Stimulated activated CD8-positive, alpha-beta memory T cell treated with anti-CD3 and anti-CD28 coated beads, Interleukin-15, amount 100 ng/mL, for 4 hours (primary cell): ENCODE measurements at regions not wholly inside any gene's neighbourhood (a gene's known extent, or its start where the extent isn't known, plus 50 kb on each side); places are given as distances from the start of the nearest gene placed in this dataset.
"Not testable (repeated sequence)": the region's sequence is repeated elsewhere in the genome, so short reads cannot be mapped to it uniquely, and the experiment has no call there.

Source experiments
- DNase-seq, 2 donors: peaks; one replicate each; pipeline ENCODE4 v3.0.0-alpha.2; 2020; ENCODE audit warnings: low read depth in 2 of 2

DNA sequence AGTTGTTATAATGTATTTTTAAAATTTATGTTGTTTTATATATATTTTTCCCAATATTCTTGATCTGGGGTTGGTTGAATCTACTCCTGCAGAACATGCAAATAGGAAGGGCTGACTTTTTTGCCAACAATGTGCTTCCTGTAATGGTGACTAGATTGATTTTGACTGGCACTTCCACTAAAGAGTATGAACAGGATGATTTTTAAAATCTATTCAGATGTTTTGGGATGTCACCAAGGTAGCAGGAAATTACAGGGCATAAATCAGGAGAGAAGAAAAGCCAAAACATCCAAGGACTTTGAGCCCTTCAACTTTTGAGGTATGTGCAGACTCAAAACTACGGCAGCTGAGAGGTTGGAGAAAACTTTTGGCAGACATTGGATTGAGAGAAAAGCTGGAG lies 1047.6 kb downstream of the SLITRK5 start:
- DNase-seq, result no peak

DNA sequence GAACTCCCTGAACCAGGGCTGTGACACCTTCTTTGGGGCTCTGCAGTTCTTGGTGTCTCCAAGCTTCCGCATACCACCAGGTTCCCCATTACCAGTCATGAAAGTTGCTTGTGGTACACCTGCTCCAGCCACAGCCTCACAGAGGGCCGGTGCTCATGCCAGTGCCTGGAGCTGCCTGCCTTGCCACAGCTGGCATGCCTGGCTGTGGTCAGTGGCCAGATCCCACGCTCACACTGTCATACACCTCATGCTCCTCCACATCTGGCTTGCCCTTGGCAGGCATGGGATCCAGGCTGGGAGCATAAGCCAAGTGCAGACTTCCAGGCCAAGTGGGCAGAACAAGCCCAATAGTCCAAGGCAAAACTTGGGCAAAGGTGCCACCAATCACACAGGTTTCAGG lies 1054.9 kb downstream of the SLITRK5 start:
- DNase-seq, result no peak

DNA sequence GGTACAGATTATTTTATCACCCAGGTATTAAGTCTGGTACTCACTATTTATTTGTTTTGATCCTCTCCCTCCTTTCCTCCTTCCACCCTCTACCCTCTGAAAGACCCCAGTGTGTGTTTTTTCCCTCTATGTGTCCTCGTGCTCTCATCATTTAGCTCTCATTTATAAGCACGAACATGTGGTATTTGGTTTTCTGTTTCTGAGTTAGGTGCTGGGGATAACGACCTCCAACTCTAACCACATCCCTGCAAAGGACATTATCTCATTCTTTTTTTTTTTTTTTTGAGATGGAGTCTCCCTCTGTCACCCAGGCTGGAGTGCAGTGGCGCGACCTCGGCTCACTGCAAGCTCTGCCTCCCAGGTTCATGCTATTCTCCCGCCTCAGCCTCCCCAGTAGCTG lies 1056.1 kb downstream of the SLITRK5 start:
- DNase-seq, result not testable (repeated sequence)

DNA sequence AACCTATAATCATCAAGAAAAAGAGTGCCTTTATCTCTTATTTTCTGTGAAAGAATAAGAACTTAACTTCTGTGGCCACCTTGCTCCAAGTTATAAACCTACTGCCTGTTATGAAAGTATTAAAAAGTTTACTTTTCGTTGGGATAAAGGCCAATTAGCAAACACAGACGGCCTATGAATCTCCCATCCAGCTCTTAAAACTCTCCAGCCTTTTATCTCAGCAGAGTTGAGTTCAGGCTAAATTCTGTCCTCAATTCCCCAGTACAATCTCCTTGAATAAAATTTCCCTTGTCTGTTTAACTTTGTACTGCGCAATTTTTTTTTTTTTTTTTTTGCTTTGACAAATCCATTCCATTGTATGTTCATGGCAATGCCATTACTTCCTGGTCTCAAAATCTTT lies 1058.4 kb downstream of the SLITRK5 start:
- DNase-seq, result no peak

DNA sequence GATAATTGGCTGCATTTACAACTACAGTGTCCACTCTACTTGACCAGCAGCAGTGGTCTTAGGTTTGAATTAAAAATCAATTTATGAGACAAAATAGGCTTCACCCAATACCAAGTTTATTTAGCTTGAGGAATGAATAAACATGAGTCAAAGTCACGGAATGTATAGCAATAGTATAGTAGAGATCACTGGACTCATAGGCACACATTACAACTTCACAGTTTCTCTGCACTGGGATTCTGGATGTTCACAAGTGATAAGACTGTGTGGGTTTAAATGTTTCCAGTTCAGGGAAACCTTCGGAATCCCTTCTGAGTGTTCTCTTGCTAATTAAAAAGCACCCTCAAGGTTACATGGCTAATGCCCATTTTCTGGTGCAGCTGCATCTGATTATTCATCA lies 1064.9 kb downstream of the SLITRK5 start:
- no peak for DNase-seq

DNA sequence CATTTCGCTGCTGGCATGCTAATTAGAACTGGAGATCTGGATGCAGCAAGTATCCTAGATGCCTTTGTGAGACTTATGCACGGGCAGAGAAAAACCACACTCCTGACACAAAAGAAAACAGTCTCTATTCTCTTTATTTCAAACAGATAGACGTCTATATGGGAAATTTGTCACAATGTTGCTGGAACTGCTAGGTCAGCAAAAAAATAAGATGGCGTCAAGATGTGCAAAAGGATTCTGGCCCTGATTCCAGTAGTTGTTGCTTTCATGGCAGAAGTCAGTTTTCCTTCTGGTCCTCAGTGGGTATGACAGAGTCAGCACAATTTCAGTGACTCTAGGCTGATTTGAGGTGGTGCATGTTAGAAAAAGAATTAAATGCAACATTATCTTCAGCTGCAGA lies 1068.0 kb downstream of the SLITRK5 start:
- DNase-seq, result no peak

DNA sequence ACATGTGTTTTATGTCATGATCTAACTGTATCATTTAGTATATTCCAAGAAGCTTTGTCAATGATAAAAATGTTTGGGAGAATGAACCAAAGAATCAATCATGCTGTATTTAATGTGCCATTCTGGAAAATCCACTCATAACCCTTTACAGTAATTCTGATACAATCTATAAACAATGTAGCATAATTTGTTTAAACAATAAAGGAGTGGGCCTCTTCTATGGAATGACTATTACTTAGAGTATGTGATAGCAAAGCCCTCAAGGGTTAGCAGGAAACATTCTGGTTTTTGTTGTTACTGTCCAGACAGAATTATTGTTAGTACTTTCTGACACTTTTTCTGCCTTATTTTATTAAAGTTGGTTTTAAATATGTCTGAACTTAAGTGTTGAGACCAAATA lies 1073.1 kb downstream of the SLITRK5 start:
- no peak for DNase-seq

DNA sequence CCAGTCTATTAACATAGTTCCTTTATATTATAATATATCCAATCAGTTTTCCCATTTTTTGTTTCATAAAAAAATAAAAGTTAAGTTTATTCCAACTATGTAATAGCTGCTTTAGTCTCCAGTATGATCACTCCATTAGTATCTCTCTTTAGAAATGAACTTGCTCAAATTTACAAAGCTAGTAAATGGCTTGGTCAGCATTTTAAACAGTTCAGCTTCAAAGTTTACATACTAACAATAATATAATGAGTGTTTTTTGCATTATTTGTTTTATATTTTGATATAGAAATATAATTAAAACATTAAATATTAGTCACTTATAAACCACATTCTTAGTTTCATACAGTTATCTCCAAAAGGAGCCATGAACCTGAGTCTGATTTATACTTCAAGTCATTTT lies 1073.8 kb downstream of the SLITRK5 start:
- no peak for DNase-seq

DNA sequence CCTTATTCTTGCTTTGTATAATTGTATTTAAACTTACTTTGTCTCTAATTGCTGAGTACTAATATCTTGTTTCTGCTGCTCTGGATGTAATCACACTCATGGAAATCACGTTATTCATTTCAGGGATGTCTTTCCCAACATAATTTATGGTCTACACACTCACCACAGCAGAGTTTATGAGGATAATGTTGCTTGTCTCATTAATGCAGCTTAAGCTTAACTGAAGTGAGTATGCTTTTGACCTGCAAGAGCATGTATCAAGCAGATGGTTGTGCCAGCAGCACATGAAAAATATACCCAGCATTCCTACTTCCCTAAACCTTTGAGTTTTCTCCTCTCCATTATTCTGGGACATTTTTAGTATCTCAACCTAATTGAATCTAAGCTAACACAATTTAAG lies 1080.9 kb downstream of the SLITRK5 start:
- DNase-seq, result no peak

DNA sequence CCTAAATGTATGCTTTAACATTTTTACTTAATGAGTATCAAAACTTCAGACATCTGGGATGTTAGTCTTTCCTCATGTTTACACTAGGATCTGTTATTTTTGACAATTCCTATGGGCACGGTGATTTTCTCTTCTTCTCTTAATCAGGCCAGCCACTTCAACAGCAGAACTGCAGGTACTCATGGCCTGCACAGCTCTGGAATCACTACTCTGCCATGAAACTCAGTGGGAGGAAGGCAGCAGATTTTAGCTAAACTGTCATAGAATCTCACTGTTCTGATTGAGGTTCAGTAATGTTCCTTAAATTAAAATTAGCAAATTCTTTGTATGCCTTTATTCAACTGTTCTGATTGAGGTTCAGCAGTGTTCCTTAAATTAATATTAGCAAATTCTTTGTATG lies 1083.0 kb downstream of the SLITRK5 start:
- DNase-seq, result no peak

DNA sequence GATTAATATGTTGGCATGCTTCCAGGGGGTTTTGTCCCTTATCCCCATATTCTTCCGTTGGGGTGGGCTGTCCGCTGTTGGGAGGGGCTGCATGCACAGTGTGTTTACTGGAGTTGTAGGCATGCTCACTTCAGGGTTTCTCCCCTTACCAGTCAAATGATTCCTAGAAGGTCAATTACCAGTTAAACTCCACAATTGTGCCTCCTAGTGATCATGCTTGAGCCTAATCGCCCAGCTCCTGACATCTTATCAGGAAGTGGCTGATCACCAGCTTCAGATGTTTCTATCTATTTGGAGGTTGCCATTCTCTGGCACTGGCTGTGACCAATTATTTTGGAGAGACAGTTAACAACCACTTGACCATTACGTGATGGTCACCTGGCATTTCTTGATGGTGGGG lies 1090.0 kb downstream of the SLITRK5 start:
- no peak for DNase-seq

DNA sequence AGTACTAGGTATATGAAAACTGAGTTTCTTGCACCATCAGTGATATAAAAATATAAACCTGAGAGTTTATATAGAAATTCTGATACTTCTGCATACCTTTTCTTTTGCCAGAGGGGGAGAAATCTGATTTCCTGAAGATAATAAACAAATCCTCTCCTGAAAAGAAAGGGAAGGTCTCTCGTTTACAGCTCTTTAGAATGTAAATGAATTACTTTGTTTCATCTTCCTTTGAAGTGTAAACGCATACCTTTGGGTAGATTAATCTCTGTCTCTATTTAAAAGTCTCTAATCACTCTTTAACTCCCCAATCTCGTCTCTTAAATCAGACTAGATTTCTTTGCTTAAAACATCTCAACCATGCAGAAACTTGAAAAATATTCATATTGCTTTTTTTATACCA lies 1092.9 kb downstream of the SLITRK5 start:
- DNase-seq, result no peak

DNA sequence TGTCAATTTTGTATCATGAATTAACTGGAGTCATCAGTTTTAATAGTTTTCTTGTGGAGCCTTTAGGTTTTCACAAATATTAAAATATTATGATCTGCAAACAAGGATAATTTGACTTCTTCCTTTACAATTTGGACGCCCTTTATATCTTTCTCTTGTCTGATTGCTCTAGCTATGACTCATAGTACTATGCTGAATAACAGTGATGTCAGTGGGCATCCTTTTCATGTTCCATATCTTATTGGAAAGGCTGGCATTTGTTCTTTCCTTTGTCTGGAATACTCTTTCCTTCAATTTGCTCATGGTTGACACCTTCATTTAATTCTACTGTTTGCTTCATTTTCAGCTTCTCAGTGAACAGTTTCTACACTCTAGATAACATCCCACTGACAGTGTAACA lies 1129.3 kb downstream of the SLITRK5 start:
- no peak for DNase-seq

DNA sequence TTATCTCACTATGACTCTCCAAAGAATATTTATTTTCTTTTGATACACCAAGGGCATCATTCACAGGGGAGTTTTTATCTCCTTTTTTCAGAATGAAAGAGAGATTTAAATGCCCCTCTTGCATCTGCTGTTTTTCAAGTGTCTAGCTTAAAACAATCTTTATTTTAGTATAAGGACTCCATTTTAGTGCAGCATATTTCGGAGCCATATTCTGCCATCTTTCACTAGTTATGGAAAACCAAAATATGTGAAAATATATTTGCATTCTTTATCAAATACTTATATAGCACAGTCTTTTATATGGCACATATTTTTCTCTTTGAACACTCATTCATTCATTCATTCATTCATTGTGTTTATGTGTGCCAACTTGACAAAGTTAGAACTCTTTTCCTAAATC lies 1130.2 kb downstream of the SLITRK5 start:
- DNase-seq, result no peak

DNA sequence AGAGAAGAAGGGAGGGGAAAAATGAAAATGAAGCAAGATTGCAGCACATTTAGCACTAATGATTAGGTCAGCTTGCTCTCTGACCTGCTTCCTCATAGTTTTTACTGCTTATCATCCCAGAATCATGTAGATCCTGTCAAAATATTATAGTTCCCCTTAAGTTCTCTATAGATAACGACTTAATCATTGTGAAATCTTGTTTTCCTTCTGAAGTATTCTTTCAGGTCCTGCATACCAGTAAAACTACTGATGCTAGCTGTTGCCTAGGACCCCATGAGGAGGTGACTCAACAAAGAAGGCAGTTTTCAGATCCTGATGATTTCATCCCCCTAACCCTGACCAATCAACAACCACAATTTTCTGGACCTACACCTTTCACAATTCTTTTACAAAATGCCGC lies 1131.7 kb downstream of the SLITRK5 start:
- no peak for DNase-seq

DNA sequence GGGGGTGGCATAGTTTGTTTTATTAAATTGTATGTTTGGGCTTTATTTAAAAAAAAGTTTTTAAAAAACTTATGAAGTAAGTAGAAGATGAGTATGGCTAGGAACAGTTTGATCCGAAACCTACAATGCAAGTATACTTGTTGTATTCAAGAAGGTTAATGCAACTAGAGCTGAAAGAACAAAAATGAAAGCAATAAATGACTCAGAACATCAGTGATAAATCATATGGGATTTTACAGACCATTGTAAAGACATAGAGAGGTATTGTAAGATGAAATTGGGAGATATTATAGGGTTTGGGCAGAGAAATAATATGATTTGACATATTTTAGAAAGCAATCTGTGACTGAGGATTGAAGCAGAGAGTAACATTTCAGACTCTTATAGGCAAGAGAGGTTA lies 1135.3 kb downstream of the SLITRK5 start:
- no peak for DNase-seq

DNA sequence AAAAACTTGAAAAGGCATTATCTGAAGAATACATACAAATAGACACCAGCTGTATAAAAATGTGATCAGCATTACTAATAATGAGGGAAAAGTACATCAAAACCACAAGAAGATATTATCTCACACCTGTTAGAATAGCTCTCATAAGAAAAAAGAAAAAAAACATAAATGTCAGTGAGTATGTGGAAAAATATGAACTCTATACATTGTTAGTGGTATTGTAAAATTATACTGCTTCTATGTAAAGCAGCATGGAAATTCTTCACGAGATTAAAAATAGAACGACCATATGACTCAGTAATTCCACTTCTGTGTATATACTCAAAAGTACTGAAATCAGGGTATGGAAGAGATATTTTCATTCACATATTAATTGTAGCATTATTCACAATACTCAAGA lies 1146.4 kb downstream of the SLITRK5 start:
- DNase-seq, result no peak

DNA sequence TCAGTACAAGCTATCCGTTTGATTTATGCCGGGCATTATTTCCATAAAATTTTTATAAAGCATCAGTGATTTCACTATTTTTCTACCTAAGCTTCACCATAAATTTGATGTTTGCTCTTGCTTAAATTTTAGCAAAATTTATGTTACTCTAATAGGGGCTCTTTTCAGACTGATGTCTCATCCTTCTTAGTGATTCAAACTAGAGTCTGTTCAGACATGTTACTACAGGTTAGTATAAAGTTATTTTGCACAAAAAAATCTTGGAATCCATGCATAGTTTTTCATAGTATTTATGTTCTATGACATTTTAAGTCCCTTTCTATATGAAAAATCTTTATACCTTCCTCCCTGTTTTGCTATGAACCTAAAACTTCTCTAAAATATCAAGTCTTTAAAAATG lies 1151.9 kb downstream of the SLITRK5 start:
- no peak for DNase-seq

DNA sequence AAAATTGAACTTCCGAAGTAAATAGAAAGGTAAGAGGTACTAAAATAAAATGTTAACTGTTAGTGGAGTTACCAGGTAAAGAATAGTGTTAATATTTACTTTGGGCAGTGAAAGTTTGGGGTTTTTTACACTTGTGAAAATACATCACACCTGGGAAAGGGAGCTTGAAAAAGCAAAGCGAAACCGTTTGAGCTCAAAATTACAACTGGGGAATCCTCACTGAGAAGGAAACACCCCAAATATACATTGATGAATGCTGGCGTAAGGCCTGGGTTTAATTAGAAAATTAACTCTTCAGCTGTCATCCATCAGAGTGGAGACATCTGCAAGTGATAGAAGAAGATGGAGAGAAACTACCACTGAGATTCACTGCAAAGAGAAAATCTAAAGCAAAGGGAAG lies 1153.0 kb downstream of the SLITRK5 start:
- DNase-seq, result no peak

DNA sequence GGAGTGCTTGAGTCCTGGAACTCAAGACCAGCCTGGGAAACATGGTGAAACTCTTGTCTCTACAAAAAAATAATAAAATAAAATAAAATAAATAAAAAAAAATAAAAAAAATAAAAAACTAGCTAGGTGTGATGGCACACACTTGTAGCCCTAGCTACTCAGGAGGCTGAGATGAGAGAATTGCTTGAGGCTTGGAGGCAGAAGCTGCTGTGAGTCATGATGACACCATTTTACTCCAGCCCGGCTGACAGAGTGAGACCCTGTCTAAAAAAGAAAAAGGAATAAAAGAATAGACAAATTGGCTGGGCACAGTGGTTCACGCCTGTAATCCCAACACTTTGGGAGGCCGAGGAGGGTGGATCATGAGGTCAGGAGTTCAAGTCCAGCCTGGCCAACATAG lies 1168.9 kb downstream of the SLITRK5 start:
- no peak for DNase-seq

DNA sequence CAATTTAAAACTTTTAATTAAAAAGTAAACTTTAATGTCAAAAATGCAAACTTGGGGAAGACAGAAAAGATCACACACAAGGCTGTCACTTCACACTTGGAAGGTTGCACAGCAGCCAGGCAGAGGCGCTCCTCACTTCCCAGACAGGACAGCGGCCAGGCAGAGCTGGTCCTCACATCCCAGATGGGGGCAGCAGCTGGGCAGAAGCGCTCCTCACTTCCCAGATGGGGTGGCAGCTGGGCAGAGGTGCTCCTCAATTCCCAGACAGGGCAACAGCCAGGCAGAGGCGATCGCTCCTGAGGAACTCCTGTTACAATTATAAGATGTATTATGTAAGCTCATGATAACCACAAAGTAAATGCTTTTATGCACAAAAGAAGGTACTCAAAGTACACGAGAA lies 1181.1 kb downstream of the SLITRK5 start:
- DNase-seq, result not testable (repeated sequence)

DNA sequence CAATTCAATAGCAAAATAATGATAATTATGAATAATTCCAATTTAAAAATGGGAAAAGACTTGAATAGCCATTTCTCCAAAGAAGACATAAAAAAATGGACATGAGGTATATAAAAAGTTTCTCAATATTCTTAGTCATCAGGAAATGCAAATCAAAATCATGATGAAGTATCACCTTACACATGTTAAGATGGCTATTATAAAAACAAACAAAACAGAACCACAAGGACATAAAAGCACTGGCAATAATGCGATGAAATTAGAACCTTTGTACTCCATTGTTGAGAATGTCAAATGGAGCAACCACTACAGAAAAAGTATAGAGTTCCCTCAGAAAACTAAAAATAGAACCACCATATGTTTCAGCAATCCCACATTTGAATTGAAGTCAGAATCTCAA lies 1186.1 kb downstream of the SLITRK5 start:
- no peak for DNase-seq

DNA sequence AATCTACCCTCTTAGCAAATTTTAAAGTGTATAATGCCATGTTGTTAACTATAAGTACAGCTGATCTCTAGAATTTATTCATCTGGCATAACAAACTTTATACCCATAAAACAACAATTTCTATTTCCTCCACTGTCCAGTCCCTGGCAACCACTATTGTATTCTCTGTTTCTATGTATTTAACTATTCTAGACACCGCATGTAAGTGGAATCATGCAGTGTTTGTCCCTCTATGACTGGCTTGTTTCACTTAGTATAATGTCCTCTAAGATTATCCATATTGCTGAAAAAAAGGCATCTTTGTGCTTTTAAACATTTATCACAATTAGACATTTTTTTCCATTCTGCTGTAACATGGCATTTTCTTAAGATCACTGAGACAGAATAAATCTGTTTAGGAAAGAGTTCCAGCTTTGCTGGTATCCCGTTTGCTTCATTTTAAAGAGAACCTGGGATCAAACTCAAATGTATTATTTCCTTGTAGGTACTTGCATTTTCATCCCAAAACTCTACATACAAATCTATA lies 1191.0 kb downstream of the SLITRK5 start:
- no peak for DNase-seq

DNA sequence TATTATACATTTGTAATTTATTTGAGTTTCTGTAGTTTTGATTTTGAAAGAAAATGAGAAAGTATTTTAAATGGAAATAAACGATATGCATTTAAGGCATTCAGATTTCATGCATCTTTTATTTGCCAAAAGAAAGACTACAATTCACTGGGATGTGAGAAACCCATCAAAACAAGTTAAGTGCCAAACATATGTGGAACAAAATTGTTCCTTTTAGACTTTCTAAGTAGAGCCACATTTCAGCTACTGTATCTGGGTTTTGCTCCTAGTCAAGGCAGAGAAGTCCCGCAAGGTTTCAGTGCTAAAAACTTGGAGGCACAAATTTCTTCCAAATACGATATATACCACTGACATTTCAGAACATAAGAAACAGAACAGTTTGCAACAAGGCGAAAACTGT lies 1191.9 kb downstream of the SLITRK5 start:
- no peak for DNase-seq

DNA sequence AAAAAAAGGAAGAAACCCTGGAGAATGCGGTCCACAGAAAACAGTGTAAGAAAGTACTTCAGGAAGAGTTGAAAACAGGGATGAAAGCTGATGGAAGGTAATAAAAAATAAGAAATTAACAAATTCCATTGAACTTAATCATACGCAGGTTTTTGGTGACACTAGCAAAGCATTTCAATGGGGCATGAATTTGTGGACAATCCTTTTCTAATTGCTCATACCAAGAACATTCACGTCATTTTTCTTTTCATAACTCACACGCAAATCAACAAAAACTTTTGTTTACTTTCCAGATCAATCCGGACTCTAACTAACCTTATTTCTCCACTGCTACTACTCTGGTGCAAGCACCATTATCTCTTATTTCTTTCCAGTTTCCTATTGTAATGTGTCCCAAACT lies 1195.0 kb downstream of the SLITRK5 start:
- no peak for DNase-seq
